OCI-LY7 (cell line): ENCODE measurements at regions not wholly inside any gene's neighbourhood (a gene's known extent, or its start where the extent isn't known, plus 50 kb on each side); places are given as distances from the start of the nearest gene placed in this dataset.

Source experiments
- BruUV-seq: library from RNA; stranded (reverse); fragments of 400-500 nt; replicated peaks from 2 replicates; lab custom pipeline; 2021; lab: Mats Ljungman, UMichigan
- CTCF ChIA-PET: fragments of 300-600 bp; sonication (Branson Sonifier 250); formaldehyde crosslinking; loops from one replicate; lab custom pipeline; 2022; ENCODE audit warnings: antibody characterized with exemption; ENCODE audit not compliant: unreplicated experiment; lab: Charles Lee
- POLR2A ChIA-PET: fragments of 300-600 bp; sonication (Branson Sonifier 250); formaldehyde crosslinking; loops from one replicate; lab custom pipeline; 2022; ENCODE audit warnings: antibody characterized with exemption; lab: Charles Lee
- DNase-seq: peaks from one replicate; pipeline ENCODE4 v3.0.0-alpha.2; 2015; ENCODE audit warnings: low spot score
- H2AFZ ChIP-seq: fragments of 200-600 bp; sonication (generic), shearing (Covaris generic); 2 replicates; pipeline ENCODE4 v1.6.1; 2014; ENCODE audit warnings: mild to moderate bottlenecking, antibody characterized with exemption, low read length, moderate library complexity
- H3K27ac ChIP-seq: fragments of 200-600 bp; sonication (generic); 2 replicates; pipeline ENCODE4 v1.5.1; 2014; ENCODE audit warnings: mixed run types, low read depth, mild to moderate bottlenecking, moderate library complexity, low read length, inconsistent platforms; ENCODE audit not compliant: poor library complexity, severe bottlenecking
- H3K36me3 ChIP-seq: fragments of 200-600 bp; sonication (generic); 2 replicates; pipeline ENCODE4 v1.6.1; 2014; ENCODE audit warnings: mild to moderate bottlenecking, antibody characterized with exemption, low read length, moderate library complexity, mixed read lengths; ENCODE audit not compliant: insufficient read depth
- H3K4me1 ChIP-seq: fragments of 200-600 bp; sonication (generic); 2 replicates; pipeline ENCODE4 v1.5.1; 2014; ENCODE audit warnings: mild to moderate bottlenecking, low read length; ENCODE audit not compliant: insufficient read depth, poor library complexity, severe bottlenecking
- H3K4me2 ChIP-seq: fragments of 200-600 bp; sonication (generic); 2 replicates; pipeline ENCODE4 v1.6.1; 2014; ENCODE audit warnings: mild to moderate bottlenecking, low read length
- H3K4me3 ChIP-seq: fragments of 200-600 bp; sonication (generic); 2 replicates; pipeline ENCODE4 v1.5.1; 2014; ENCODE audit warnings: mild to moderate bottlenecking, low read depth, low read length; ENCODE audit not compliant: poor library complexity, severe bottlenecking
- H3K79me2 ChIP-seq: fragments of 200-600 bp; sonication (generic); 2 replicates; pipeline ENCODE4 v1.6.1; 2016; ENCODE audit warnings: low read depth, mild to moderate bottlenecking, low read length, moderate library complexity, mixed read lengths; ENCODE audit not compliant: insufficient read depth
- H3K9me2 ChIP-seq: fragments of 200-600 bp; sonication (generic); 2 replicates; pipeline ENCODE4 v1.6.1; 2016; ENCODE audit warnings: mild to moderate bottlenecking, low read length, mixed read lengths; ENCODE audit not compliant: insufficient read depth
- H3K9me3 ChIP-seq: fragments of 200-600 bp; sonication (generic); 2 replicates; pipeline ENCODE4 v1.6.1; 2014; ENCODE audit warnings: mild to moderate bottlenecking, mixed run types, low read length, mixed read lengths
- H4K20me1 ChIP-seq: fragments of 200-600 bp; sonication (generic); 2 replicates; pipeline ENCODE4 v1.6.1; 2014; ENCODE audit warnings: mild to moderate bottlenecking, antibody characterized with exemption, low read length, moderate library complexity, mixed read lengths; ENCODE audit not compliant: insufficient read depth
- EZH2phosphoT487 ChIP-seq: fragments of 200-600 bp; sonication (generic); IDR thresholded peaks from 2 replicates; pipeline ENCODE4 v1.6.1; 2018; ENCODE audit warnings: low read depth, borderline replicate concordance, mild to moderate bottlenecking, mixed run types, antibody characterized with exemption, low read length, moderate library complexity, mixed read lengths
- intact Hi-C: fragments of 100-400 bp; cut with micrococcal nuclease; formaldehyde crosslinking; loops from one replicate; pipeline ENCODE4 v1.10.0; 2022; ENCODE audit not compliant: unreplicated experiment
- TF ChIP-seq, protein P1 (sequence below): fragments of 200-600 bp; sonication (generic); conservative IDR thresholded peaks from 2 replicates; pipeline ENCODE4 v1.5.1; 2014; ENCODE audit warnings: mild to moderate bottlenecking, antibody characterized with exemption, low read length, moderate library complexity, mixed read lengths

DNA sequence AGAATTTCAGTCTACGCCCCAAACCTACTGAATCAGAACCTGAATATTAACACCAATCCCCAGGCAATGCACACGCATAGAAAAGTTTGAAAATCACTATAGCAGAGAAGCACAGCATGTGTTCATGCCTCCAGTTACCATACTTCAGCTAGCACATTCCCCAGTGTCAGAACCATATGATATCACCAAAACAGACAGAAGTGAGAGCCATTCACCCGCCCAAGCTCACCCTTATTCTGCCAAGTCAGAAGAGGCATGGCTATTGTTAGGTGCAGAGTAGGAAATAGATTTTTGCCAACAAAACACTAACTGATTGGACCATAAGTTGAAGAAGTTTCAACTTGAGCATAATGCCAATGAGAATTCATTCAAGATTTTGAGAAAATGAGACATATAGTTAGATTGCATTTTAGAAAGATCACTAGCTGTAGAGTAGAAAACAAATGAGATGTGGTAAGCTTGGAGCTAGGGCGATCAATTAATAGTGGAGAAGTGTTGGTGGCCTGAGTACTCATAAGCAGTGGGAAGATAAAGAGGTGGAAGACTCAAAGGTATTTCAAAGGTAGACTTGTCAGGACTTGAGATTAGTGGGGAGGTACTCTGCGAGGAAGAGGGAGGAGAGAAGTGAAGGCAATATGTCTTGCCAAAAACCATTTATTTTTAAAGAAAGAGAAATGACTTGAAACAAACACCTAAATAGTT, 492.4 kb downstream of the SUCLA2 start:
- intact Hi-C loops, result no loop called here
- H2AFZ ChIP-seq, result no peak overlapping the region
- H4K20me1 ChIP-seq, result no peaks in the 10 kb centered on the region
- H3K79me2 ChIP-seq, result no peaks in the 10 kb centered on the region
- ChIA-PET CTCF (no interaction called here), POLR2A (interaction anchor here (0.7 to 0.9 kb wide), 2 partner anchors 71 to 460 kb away, joined by 3 to 4 read pairs; no protein-coding TSS in a partner anchor)
- no peak overlapping the region for H3K4me3 ChIP-seq
- BruUV-seq, result no TSS peak
- no peak overlapping the region for H3K4me2 ChIP-seq
- no peak for DNase-seq
- no peaks in the 10 kb centered on the region for H3K4me1 ChIP-seq
- H3K9me3 ChIP-seq, result no peaks in the 10 kb centered on the region
- no peaks in the 10 kb centered on the region for H3K36me3 ChIP-seq
- TF ChIP-seq, protein P1, sequence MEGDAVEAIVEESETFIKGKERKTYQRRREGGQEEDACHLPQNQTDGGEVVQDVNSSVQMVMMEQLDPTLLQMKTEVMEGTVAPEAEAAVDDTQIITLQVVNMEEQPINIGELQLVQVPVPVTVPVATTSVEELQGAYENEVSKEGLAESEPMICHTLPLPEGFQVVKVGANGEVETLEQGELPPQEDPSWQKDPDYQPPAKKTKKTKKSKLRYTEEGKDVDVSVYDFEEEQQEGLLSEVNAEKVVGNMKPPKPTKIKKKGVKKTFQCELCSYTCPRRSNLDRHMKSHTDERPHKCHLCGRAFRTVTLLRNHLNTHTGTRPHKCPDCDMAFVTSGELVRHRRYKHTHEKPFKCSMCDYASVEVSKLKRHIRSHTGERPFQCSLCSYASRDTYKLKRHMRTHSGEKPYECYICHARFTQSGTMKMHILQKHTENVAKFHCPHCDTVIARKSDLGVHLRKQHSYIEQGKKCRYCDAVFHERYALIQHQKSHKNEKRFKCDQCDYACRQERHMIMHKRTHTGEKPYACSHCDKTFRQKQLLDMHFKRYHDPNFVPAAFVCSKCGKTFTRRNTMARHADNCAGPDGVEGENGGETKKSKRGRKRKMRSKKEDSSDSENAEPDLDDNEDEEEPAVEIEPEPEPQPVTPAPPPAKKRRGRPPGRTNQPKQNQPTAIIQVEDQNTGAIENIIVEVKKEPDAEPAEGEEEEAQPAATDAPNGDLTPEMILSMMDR, result no peak
- TF ChIP-seq EZH2phosphoT487, result no peak
- H3K9me2 ChIP-seq, result no peaks in the 10 kb centered on the region
- no peak overlapping the region for H3K27ac ChIP-seq

DNA sequence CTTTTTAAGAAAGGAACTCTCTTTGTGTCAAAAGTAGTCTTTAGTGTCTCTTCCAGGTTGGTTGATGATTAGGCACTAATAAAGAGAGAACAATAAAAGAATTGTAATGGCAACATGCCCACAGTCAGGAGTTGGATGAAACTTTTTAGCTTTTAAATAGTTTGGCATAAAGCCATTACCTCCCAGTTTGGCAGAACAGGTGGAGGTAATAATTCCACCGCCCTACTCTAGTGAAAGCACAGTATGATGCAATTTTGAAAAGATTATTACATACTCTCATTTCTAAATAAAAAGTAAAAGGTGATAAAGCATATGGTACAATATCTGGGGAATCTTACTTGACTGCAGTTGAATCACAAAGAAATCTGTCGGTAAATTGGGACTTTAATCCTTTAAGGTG, 497.6 kb downstream of the SUCLA2 start:
- CTCF ChIA-PET, result no interaction called here
- POLR2A ChIA-PET, result interaction anchor here (0.6 to 1.3 kb wide), 3 partner anchors 10 to 473 kb away, joined by 3 to 5 read pairs (median 4); no protein-coding TSS in a partner anchor
- no TSS peak for BruUV-seq

DNA sequence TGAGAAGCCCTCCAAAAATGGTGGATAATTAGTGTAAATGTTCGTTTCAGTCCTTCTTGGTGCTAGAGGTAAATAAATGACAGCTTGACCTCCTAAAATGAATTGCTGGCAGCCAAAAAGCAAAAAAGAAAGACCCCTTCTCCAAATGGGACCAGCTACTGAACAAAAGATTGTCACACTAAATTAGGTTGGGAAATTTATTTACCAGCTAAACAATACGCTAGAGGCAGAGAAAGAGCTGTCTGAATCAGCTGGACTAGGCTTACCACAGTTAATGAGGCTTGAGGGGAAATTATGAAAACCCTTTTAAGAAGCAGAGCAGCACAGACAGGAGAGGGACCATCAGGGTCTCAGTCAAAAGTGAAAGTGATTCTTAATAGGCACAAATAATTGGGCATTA, 498.9 kb downstream of the SUCLA2 start:
- H3K9me2 ChIP-seq, result no peaks in the 10 kb centered on the region
- intact Hi-C loops, result no loop called here
- DNase-seq, result no peak
- POLR2A ChIA-PET, result interaction anchor here (0.7 kb wide), 1 partner anchor 41 kb away, joined by 6 read pairs; no protein-coding TSS in a partner anchor
- no peaks in the 10 kb centered on the region for H3K4me1 ChIP-seq
- H4K20me1 ChIP-seq, result no peaks in the 10 kb centered on the region
- H3K9me3 ChIP-seq, result no peaks in the 10 kb centered on the region
- CTCF ChIA-PET, result no interaction called here
- BruUV-seq, result no TSS peak
- no peak overlapping the region for H2AFZ ChIP-seq
- no peak overlapping the region for H3K4me2 ChIP-seq
- no peaks in the 10 kb centered on the region for H3K36me3 ChIP-seq
- H3K27ac ChIP-seq, result no peak overlapping the region
- no peaks in the 10 kb centered on the region for H3K79me2 ChIP-seq
- H3K4me3 ChIP-seq, result no peak overlapping the region
- TF ChIP-seq, protein P1, result no peak
- no peak for TF ChIP-seq EZH2phosphoT487

More for the DNA sequence above, 497.6 kb downstream of the SUCLA2 start:
- Histone ChIP-seq H3K4me2 (no peak overlapping the region), H3K36me3 (no peaks in the 10 kb centered on the region), H3K79me2 (no peaks in the 10 kb centered on the region), H2AFZ (no peak overlapping the region), H3K9me3 (no peaks in the 10 kb centered on the region), H3K27ac (no peak overlapping the region), H3K4me3 (no peak overlapping the region), H3K9me2 (no peaks in the 10 kb centered on the region), H4K20me1 (no peaks in the 10 kb centered on the region), H3K4me1 (no peaks in the 10 kb centered on the region)
- no peak for TF ChIP-seq EZH2phosphoT487
- TF ChIP-seq, protein P1, result no peak
- intact Hi-C loops, result no loop called here
- DNase-seq, result no peak
